OCI-LY3 (cell line): ENCODE measurements at regions not wholly inside any gene's neighbourhood (a gene's known extent, or its start where the extent isn't known, plus 50 kb on each side); places are given as distances from the start of the nearest gene placed in this dataset.

ENCODE experiments used
- EZH2phosphoT487 ChIP-seq: fragments of 200-600 bp; shearing (Covaris generic); IDR thresholded peaks from 2 replicates; pipeline ENCODE4 v1.6.1; 2018; ENCODE audit warnings: antibody characterized with exemption, mixed run types, low read depth
- TF ChIP-seq, protein P1 (sequence below): fragments of 200-600, 300-600 bp; sonication (generic); IDR thresholded peaks from 2 replicates; pipeline ENCODE4 v1.5.1; 2014; ENCODE audit warnings: antibody characterized with exemption, low read length, low read depth

DNA sequence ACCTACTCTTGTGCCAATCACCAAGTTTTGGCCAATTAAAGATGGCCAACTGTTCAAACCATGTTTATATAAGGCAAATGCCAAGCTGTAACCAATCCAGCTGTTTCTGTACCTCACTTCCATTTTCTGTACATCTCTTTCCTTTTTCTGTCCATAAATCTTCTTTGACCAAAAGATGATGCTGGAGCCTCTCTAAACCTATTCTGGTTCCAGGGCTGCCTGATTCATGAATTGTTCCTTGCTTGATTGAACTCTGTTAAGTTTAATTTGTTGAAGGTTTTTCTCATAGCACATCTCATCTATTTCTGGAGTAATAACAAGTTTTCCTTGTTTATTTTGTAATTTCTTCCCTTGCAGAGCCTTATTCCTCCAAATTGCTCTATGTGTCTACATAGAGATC is 115.3 kb upstream of the SMAD3 start:
- TF ChIP-seq, protein P1, sequence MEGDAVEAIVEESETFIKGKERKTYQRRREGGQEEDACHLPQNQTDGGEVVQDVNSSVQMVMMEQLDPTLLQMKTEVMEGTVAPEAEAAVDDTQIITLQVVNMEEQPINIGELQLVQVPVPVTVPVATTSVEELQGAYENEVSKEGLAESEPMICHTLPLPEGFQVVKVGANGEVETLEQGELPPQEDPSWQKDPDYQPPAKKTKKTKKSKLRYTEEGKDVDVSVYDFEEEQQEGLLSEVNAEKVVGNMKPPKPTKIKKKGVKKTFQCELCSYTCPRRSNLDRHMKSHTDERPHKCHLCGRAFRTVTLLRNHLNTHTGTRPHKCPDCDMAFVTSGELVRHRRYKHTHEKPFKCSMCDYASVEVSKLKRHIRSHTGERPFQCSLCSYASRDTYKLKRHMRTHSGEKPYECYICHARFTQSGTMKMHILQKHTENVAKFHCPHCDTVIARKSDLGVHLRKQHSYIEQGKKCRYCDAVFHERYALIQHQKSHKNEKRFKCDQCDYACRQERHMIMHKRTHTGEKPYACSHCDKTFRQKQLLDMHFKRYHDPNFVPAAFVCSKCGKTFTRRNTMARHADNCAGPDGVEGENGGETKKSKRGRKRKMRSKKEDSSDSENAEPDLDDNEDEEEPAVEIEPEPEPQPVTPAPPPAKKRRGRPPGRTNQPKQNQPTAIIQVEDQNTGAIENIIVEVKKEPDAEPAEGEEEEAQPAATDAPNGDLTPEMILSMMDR = no peak
- no peak for TF ChIP-seq EZH2phosphoT487
